ENCODE measurements at regions not wholly inside any gene's neighbourhood (a gene's known extent, or its start where the extent isn't known, plus 50 kb on each side); places are given as distances from the start of the nearest gene placed in this dataset.
"Not testable (repeated sequence)": the region's sequence is repeated elsewhere in the genome, so short reads cannot be mapped to it uniquely, and the experiment has no call there.

DNA sequence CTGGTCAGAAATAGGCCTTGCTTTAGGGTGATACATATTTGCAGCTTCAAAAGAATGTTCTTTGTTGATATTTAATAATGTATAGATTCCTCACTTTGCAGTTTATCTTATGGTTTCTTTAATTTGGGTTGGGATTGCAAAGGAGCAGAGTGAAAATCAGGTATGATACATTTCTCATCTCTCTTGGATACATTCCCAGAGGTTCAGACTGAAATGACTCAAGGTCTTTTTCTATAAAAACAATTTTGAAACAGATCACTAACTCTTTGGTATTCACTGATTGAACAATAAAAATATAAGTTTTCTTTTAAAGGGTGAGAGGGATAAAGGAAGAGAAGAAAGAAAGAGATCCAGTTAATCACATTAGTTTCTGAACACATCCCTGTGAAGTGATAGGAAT lies 606.5 kb upstream of the CAMK1G start:
- H3K9me3 ChIP-seq (ENCODE audit: control insufficient read depth, insufficient read depth, low read length) = no peaks in the 10 kb centered on the region
- H3K27ac ChIP-seq (ENCODE audit: low read depth, low read length) = no peak overlapping the region
- H3K4me1 ChIP-seq (ENCODE audit: control insufficient read depth, insufficient read depth, low read length) = no peaks in the 10 kb centered on the region
- H3K27me3 ChIP-seq (ENCODE audit: control insufficient read depth, insufficient read depth, low read length) = no peaks in the 10 kb centered on the region
- H3K36me3 ChIP-seq (ENCODE audit: control insufficient read depth, insufficient read depth, low read length) = no peaks in the 10 kb centered on the region
- no peak overlapping the region for H3K4me3 ChIP-seq (ENCODE audit: low read depth, low read length)
- no peak for DNase-seq (ENCODE audit: low read depth in 4 of 6, low spot score in 6 of 6)

DNA sequence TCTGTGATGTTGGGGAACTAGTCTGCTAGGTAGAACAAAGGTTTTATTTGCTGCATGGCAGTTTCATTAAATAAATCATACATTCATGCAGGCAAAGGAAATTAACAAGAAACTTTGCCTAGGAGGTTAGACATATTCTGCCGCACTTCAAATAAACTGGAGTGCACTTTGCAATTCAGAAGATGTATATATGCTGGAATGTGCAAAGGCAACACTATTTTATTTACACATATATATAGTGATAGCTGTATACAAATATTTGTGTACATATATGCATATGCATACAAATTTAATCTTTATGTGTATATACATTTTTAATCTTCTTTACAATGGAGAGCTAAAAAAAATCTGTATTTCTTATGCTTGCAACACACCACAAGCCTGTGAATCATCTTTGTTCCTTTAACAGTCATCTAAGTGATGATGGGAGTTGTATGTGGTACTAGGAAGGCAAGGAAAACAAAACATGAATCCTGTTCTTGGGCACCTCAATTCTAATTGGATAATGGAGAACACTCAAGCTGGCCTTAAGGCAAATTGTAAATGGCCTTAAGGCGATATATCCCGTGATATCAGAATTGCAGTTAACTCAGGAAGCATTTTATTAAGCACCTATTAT lies 605.8 kb upstream of the CAMK1G start:
- Histone ChIP-seq H3K4me1 (ENCODE audit: control insufficient read depth, insufficient read depth, low read length) (no peaks in the 10 kb centered on the region), H3K27me3 (ENCODE audit: control insufficient read depth, insufficient read depth, low read length) (no peaks in the 10 kb centered on the region), H3K27ac (ENCODE audit: low read depth, low read length) (no peak overlapping the region), H3K4me3 (ENCODE audit: low read depth, low read length) (no peak overlapping the region), H3K36me3 (ENCODE audit: control insufficient read depth, insufficient read depth, low read length) (no peaks in the 10 kb centered on the region), H3K9me3 (ENCODE audit: control insufficient read depth, insufficient read depth, low read length) (no peaks in the 10 kb centered on the region)
- no peak for DNase-seq (ENCODE audit: low read depth in 4 of 6, low spot score in 6 of 6)
- no CpG with 5 or more reads among the region's 3 CpGs for WGBS (ENCODE audit: insufficient coverage)

GRCh38 chr1:208979776-208980175 lies 603.7 kb upstream of the CAMK1G start:
- Histone ChIP-seq H3K36me3 (ENCODE audit: control insufficient read depth, insufficient read depth, low read length) (no peaks in the 10 kb centered on the region), H3K27ac (ENCODE audit: low read depth, low read length) (no peak overlapping the region), H3K4me3 (ENCODE audit: low read depth, low read length) (no peak overlapping the region), H3K9me3 (ENCODE audit: control insufficient read depth, insufficient read depth, low read length) (no peaks in the 10 kb centered on the region), H3K27me3 (ENCODE audit: control insufficient read depth, insufficient read depth, low read length) (no peaks in the 10 kb centered on the region), H3K4me1 (ENCODE audit: control insufficient read depth, insufficient read depth, low read length) (no peaks in the 10 kb centered on the region)
- no peak for DNase-seq (ENCODE audit: low read depth in 4 of 6, low spot score in 6 of 6)
- WGBS (ENCODE audit: insufficient coverage) = no CpG with 5 or more reads among the region's 1 CpG

GRCh38 chr1:208980605-208981004 lies 602.9 kb upstream of the CAMK1G start:
- Histone ChIP-seq H3K9me3 (ENCODE audit: control insufficient read depth, insufficient read depth, low read length) (no peaks in the 10 kb centered on the region), H3K4me1 (ENCODE audit: control insufficient read depth, insufficient read depth, low read length) (no peaks in the 10 kb centered on the region), H3K36me3 (ENCODE audit: control insufficient read depth, insufficient read depth, low read length) (no peaks in the 10 kb centered on the region), H3K27me3 (ENCODE audit: control insufficient read depth, insufficient read depth, low read length) (no peaks in the 10 kb centered on the region), H3K4me3 (ENCODE audit: low read depth, low read length) (no peak overlapping the region), H3K27ac (ENCODE audit: low read depth, low read length) (no peak overlapping the region)
- DNase-seq (ENCODE audit: low read depth in 4 of 6, low spot score in 6 of 6) = peak in 1 of 6 donors; percentile 31
- WGBS (ENCODE audit: insufficient coverage) = no CpG with 5 or more reads among the region's 1 CpG

DNA sequence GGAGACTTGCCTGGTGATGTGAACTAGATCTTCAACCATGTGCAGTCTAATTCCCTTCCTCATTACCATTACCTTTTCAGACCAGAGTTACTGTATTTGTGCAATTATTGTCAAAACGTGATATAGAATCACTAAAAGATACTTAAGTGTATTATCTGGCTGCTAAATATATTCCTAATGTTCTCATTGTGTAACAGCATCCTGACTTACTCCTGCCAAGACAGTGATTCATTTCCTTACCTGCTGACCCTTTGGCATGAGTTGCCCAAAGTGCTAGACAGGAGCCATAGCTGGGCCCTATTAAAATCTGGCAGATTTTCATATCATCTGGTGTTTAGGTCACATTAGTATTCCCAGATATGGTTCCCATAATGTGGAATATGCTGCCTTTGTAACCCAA lies 598.3 kb upstream of the CAMK1G start:
- no CpG with 5 or more reads among the region's 1 CpG for WGBS (ENCODE audit: insufficient coverage)
- no peaks in the 10 kb centered on the region for H3K27me3 ChIP-seq (ENCODE audit: control insufficient read depth, insufficient read depth, low read length)
- no peaks in the 10 kb centered on the region for H3K4me1 ChIP-seq (ENCODE audit: control insufficient read depth, insufficient read depth, low read length)
- H3K27ac ChIP-seq (ENCODE audit: low read depth, low read length) = no peak overlapping the region
- DNase-seq (ENCODE audit: low read depth in 4 of 6, low spot score in 6 of 6) = peak in 1 of 6 donors; percentile 22
- no peaks in the 10 kb centered on the region for H3K9me3 ChIP-seq (ENCODE audit: control insufficient read depth, insufficient read depth, low read length)
- H3K4me3 ChIP-seq (ENCODE audit: low read depth, low read length) = no peak overlapping the region
- no peaks in the 10 kb centered on the region for H3K36me3 ChIP-seq (ENCODE audit: control insufficient read depth, insufficient read depth, low read length)

DNA sequence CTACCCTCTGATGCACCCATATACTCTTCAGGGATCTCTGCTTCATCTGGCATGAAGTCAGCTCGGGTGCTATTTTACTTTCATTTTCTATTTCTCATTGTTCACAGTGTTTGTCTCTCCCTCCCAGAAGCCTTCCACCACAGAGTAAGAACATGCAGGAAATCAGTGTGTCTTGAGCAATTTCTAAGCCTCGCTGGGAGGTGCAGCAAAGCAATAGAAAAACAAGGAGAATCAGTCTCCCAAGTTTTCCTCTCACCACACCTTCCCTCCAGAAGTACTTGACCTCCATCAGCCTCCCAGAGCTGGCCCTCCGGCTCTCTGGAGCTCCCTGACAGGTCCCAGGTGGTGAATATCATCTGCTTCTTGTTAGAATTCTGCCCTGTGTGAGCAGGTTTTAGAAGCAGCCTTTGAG lies 594.7 kb upstream of the CAMK1G start:
- DNase-seq (ENCODE audit: low read depth in 4 of 6, low spot score in 6 of 6) = no peak
- H3K27ac ChIP-seq (ENCODE audit: low read depth, low read length) = peak overlapping the region; percentile 40

GRCh38 chr1:208990456-208990855 lies 593.1 kb upstream of the CAMK1G start:
- Histone ChIP-seq H3K27me3 (ENCODE audit: control insufficient read depth, insufficient read depth, low read length) (no peaks in the 10 kb centered on the region), H3K9me3 (ENCODE audit: control insufficient read depth, insufficient read depth, low read length) (no peaks in the 10 kb centered on the region), H3K4me1 (ENCODE audit: control insufficient read depth, insufficient read depth, low read length) (no peaks in the 10 kb centered on the region), H3K4me3 (ENCODE audit: low read depth, low read length) (no peak overlapping the region), H3K36me3 (ENCODE audit: control insufficient read depth, insufficient read depth, low read length) (no peaks in the 10 kb centered on the region), H3K27ac (ENCODE audit: low read depth, low read length) (no peak overlapping the region)
- WGBS (ENCODE audit: insufficient coverage) = no CpG with 5 or more reads among the region's 2 CpGs
- DNase-seq (ENCODE audit: low read depth in 4 of 6, low spot score in 6 of 6) = no peak

More for the DNA sequence above, 594.7 kb upstream of the CAMK1G start:
- whole genome bisulfite sequencing (ENCODE audit: insufficient coverage) = 80% methylated on average over 3 of the region's 3 CpGs
- no peaks in the 10 kb centered on the region for H3K4me1 ChIP-seq (ENCODE audit: control insufficient read depth, insufficient read depth, low read length)
- peak overlapping the region; percentile 18 for H3K4me3 ChIP-seq (ENCODE audit: low read depth, low read length)
- no peaks in the 10 kb centered on the region for H3K9me3 ChIP-seq (ENCODE audit: control insufficient read depth, insufficient read depth, low read length)
- no peaks in the 10 kb centered on the region for H3K27me3 ChIP-seq (ENCODE audit: control insufficient read depth, insufficient read depth, low read length)
- no peaks in the 10 kb centered on the region for H3K36me3 ChIP-seq (ENCODE audit: control insufficient read depth, insufficient read depth, low read length)

GRCh38 chr1:208997053-208997452 lies 586.5 kb upstream of the CAMK1G start:
- H3K27me3 ChIP-seq (ENCODE audit: control insufficient read depth, insufficient read depth, low read length); H3K36me3 ChIP-seq (ENCODE audit: control insufficient read depth, insufficient read depth, low read length); DNase-seq (ENCODE audit: low read depth in 4 of 6, low spot score in 6 of 6); H3K4me1 ChIP-seq (ENCODE audit: control insufficient read depth, insufficient read depth, low read length); H3K9me3 ChIP-seq (ENCODE audit: control insufficient read depth, insufficient read depth, low read length); H3K4me3 ChIP-seq (ENCODE audit: low read depth, low read length); H3K27ac ChIP-seq (ENCODE audit: low read depth, low read length): not testable (repeated sequence)
- 100% methylated on average over 1 of the region's 2 CpGs for WGBS (ENCODE audit: insufficient coverage)

- Histone ChIP-seq H3K4me3 (ENCODE audit: low read depth, low read length) (no peak overlapping the region), H3K36me3 (ENCODE audit: control insufficient read depth, insufficient read depth, low read length) (no peaks in the 10 kb centered on the region), H3K9me3 (ENCODE audit: control insufficient read depth, insufficient read depth, low read length) (no peaks in the 10 kb centered on the region), H3K4me1 (ENCODE audit: control insufficient read depth, insufficient read depth, low read length) (no peaks in the 10 kb centered on the region), H3K27me3 (ENCODE audit: control insufficient read depth, insufficient read depth, low read length) (no peaks in the 10 kb centered on the region), H3K27ac (ENCODE audit: low read depth, low read length) (no peak overlapping the region)
- WGBS (ENCODE audit: insufficient coverage) = no CpG with 5 or more reads among the region's 2 CpGs
- no peak for DNase-seq (ENCODE audit: low read depth in 4 of 6, low spot score in 6 of 6)
Measured at GRCh38 chr1:208997726-208998312, 585.7 kb upstream of the CAMK1G start.

DNA sequence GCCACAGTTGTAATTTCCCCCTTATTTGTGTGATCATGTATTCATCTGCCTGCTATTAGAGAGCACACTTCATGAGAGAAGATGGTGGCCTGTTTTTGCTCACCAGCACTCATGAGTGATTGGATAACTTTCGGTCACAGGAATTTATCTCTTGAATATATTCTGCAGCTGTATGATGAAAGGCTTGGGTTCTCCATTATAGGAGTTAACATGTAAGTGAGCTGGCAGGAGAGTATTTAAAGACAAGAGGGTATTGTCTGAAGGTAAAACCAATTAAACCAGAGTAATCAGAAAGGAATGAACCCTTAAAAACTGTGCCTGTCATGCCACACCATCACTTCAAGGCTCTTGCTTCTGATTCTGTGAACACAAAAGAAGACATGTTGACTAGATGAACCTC lies 574.9 kb upstream of the CAMK1G start:
- H3K36me3 ChIP-seq (ENCODE audit: control insufficient read depth, insufficient read depth, low read length) = no peaks in the 10 kb centered on the region
- no CpG with 5 or more reads among the region's 1 CpG for WGBS (ENCODE audit: insufficient coverage)
- no peaks in the 10 kb centered on the region for H3K9me3 ChIP-seq (ENCODE audit: control insufficient read depth, insufficient read depth, low read length)
- H3K4me3 ChIP-seq (ENCODE audit: low read depth, low read length) = no peak overlapping the region
- no peak overlapping the region for H3K27ac ChIP-seq (ENCODE audit: low read depth, low read length)
- H3K4me1 ChIP-seq (ENCODE audit: control insufficient read depth, insufficient read depth, low read length) = no peaks in the 10 kb centered on the region
- no peaks in the 10 kb centered on the region for H3K27me3 ChIP-seq (ENCODE audit: control insufficient read depth, insufficient read depth, low read length)
- no peak for DNase-seq (ENCODE audit: low read depth in 4 of 6, low spot score in 6 of 6)
